PFSK-1 (cell line): ENCODE measurements at regions not wholly inside any gene's neighbourhood (a gene's known extent, or its start where the extent isn't known, plus 50 kb on each side); places are given as distances from the start of the nearest gene placed in this dataset.

ENCODE experiments used
- FOXP2 ChIP-seq: optimal IDR thresholded peaks from 2 replicates; pipeline ENCODE3; 2011; ENCODE audit warnings: borderline replicate concordance, control low read depth, inconsistent platforms; ENCODE audit not compliant: insufficient read depth; ENCODE audit errors: extremely low read length, extremely low read depth
- POLR2AphosphoS5 ChIP-seq: IDR thresholded peaks from 2 replicates; pipeline ENCODE4 v1.6.1; 2012; ENCODE audit warnings: low read depth, mild to moderate bottlenecking, control low read depth, low read length, moderate library complexity
- SIN3A ChIP-seq: IDR thresholded peaks from 2 replicates; pipeline ENCODE4 v1.6.1; 2012; ENCODE audit warnings: mild to moderate bottlenecking, low read length, moderate library complexity, borderline replicate concordance; ENCODE audit not compliant: insufficient read depth
- TAF1 ChIP-seq: IDR thresholded peaks from 2 replicates; pipeline ENCODE4 v1.6.1; 2012; ENCODE audit warnings: low read length, control low read depth, borderline replicate concordance; ENCODE audit not compliant: insufficient read depth
- TF ChIP-seq, protein P1 (sequence below), 2 experiments: IDR thresholded peaks; 2 replicates each; pipeline versions ENCODE4 v1.6.1 to v1.8.0; 2011 to 2012; ENCODE audit warnings: low read depth in 2 of 2, low read length in 2 of 2, control low read depth in 1 of 2, inconsistent platforms in 1 of 2, mild to moderate bottlenecking in 1 of 2, moderate library complexity in 1 of 2; ENCODE audit not compliant: insufficient read depth in 1 of 2

DNA sequence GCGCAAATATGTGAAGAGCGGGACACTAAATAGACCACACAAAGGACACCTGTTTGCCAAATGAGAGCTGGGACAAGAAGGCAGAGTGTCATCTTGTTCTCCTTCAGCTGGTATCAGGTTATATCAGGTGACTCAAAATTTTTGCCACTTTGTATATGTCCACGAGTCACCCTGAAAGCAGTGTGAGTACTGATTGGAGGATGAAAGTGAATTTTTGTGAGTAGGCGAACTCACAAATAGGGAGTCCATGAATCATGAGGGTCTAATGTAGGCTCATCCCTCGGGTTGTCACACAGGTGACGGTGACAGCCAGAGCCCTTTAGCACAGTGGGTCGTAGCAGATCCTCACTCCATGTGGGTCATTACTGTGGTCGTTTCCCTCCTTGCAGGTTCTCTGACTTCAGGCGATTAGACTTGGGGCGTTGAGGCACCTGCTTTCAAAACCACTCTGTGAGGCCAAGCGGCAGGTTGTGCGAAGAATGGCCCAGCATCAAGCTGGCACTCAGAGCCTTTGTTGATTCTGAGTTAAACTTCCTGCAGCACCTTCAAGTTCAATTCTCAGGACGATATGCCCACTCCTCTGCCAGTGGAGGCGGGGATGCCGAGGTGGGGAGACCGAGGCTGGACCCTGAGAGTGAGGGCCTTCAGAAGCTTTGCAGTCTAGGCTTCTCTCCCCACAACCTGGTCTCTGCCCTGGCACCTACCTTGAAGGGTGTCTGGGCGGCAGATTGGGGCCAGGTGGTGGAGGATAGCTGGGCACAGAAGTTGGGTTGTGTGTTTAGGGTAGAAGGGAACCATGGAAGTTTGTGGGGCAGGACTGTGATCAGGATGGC, 173.8 kb downstream of the SMAD6 start:
- TF ChIP-seq, protein P1, sequence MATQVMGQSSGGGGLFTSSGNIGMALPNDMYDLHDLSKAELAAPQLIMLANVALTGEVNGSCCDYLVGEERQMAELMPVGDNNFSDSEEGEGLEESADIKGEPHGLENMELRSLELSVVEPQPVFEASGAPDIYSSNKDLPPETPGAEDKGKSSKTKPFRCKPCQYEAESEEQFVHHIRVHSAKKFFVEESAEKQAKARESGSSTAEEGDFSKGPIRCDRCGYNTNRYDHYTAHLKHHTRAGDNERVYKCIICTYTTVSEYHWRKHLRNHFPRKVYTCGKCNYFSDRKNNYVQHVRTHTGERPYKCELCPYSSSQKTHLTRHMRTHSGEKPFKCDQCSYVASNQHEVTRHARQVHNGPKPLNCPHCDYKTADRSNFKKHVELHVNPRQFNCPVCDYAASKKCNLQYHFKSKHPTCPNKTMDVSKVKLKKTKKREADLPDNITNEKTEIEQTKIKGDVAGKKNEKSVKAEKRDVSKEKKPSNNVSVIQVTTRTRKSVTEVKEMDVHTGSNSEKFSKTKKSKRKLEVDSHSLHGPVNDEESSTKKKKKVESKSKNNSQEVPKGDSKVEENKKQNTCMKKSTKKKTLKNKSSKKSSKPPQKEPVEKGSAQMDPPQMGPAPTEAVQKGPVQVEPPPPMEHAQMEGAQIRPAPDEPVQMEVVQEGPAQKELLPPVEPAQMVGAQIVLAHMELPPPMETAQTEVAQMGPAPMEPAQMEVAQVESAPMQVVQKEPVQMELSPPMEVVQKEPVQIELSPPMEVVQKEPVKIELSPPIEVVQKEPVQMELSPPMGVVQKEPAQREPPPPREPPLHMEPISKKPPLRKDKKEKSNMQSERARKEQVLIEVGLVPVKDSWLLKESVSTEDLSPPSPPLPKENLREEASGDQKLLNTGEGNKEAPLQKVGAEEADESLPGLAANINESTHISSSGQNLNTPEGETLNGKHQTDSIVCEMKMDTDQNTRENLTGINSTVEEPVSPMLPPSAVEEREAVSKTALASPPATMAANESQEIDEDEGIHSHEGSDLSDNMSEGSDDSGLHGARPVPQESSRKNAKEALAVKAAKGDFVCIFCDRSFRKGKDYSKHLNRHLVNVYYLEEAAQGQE (IDR thresholded peaks at IDR 0.05; ENCODE audit: insufficient read depth in 1 of 2, low read depth in 2 of 2, low read length in 2 of 2) = no peak
- no peak for TF ChIP-seq POLR2AphosphoS5
- no peak for TF ChIP-seq TAF1

DNA sequence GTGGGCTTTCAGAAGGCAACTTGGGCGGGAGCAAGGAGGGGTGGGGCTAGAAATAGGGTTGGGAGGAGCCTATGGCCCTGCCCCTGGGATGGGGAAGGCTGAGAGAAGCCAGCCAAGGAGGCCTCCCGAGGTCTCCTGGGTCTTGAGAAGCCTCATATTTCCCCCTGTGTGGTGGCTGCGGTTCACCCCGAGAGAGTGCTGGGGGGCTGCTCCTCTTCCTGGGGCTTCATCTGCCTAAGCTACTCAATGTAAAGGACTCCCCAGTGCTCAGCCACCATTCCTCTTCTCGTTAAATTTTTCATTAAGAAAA, 174.3 kb downstream of the SMAD6 start:
- TF ChIP-seq TAF1 = no peak
- no peak for TF ChIP-seq POLR2AphosphoS5
- no peak for TF ChIP-seq FOXP2

DNA sequence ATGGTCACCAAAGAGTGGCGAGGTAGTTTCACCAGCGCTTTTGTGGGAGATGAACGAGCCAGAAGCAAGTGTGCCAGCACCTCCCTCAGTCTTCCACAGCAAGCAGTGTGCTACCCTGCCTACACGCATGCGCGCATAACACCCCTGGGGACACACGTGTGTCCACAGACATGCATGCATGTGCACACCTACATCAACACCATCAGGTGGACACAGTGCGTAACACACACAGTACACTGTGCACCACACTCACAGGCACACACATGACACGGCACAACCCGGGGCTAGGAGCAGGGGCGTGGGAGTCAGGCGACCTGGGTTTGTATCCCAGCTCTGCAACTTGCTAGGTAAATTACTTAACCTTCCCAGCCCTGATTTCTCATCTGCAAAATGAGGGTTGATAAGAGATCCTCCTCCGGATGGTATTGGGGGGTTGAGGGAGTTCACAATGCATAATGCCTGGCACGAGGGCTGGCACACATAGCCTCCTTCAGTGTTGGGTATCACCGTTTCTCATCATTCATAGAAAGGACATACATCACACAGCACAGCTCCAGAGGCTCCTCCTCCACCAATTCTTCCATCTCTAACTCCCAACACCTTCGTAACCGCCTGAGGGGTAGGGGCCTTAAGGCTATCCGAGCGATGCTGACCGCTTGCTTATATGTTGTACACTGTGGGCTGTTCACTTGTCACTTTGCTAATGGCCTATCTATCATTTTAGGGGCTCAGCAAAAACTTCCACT, 174.9 kb downstream of the SMAD6 start:
- TF ChIP-seq POLR2AphosphoS5 (no peak), SIN3A (no peak), FOXP2 (no peak), TAF1 (no peak)
- TF ChIP-seq, protein P1 (IDR thresholded peaks at IDR 0.05; ENCODE audit: insufficient read depth in 1 of 2, low read depth in 2 of 2, low read length in 2 of 2) = no peak

DNA sequence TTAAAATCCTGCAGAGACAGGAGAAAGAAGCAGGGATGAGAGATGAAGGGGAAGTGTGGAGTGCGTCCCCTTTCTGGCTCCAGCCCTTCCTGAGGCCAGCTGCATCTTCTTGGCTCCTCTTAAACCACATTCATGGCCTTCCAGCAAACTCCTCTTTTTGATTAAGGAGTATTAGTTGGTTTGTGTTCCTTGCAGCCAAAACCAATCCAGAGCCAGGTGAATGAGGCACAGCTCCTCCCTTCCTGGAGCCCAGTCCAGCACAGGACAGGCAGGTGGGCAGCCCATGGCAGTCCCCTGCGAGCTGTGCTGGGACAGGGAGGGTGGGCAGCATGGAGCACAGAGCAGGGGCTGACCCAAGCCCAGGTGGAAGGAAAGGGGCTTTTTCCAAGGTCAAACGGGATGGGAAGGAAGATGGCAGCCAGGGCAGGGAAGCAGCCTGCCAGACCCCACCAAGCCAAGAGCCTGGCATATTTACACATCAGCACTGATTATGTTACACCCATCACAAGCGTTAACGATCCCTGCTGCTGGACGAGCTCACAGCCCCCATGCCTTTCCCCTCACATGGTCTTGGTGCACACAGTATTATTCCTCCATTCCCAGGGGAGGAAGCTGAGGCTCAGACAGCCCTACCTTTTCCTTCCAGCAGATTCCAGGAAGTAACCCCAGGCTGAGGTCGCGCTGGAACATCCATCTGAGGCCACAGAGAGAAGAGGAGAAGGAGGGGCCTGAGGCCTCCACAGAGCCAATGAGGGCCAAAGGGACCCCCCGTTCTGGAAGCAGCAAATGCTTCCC, 175.6 kb downstream of the SMAD6 start:
- TF ChIP-seq, protein P1 (IDR thresholded peaks at IDR 0.05; ENCODE audit: insufficient read depth in 1 of 2, low read depth in 2 of 2, low read length in 2 of 2) = no peak
- TF ChIP-seq POLR2AphosphoS5 = no peak
- TF ChIP-seq SIN3A = no peak

DNA sequence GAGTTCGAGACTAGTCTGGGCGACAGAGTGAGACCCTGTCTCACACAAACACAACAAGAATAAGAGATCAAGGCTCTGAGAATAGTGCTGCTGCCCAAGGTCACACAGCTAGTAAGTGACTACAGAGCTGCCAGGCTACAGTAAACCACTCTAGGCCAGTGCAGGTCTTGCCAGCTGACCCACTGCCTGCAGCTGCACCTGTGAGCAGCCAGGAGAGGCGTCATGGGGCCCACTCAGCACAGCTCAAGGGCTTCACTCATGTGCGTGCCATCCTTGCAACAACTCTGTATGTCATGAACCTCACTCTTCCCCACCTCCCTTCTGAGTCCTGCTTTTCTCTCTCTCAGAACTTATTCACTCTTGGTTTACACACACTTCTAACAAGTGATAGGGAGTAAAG, 176.7 kb downstream of the SMAD6 start:
- TF ChIP-seq POLR2AphosphoS5 (no peak), TAF1 (no peak), FOXP2 (no peak), SIN3A (no peak)
- TF ChIP-seq, protein P1 (IDR thresholded peaks at IDR 0.05; ENCODE audit: insufficient read depth in 1 of 2, low read depth in 2 of 2, low read length in 2 of 2) = no peak
